ENCODE measurements at regions not wholly inside any gene's neighbourhood (a gene's known extent, or its start where the extent isn't known, plus 50 kb on each side); places are given as distances from the start of the nearest gene placed in this dataset.
"Not testable (repeated sequence)": the region's sequence is repeated elsewhere in the genome, so short reads cannot be mapped to it uniquely, and the experiment has no call there.

- H3F3A ChIP-seq (ENCODE audit: insufficient read depth, low read length, poor library complexity, severe bottlenecking), result no peaks in the 10 kb centered on the region
- no peak for TF ChIP-seq EP300 (conservative IDR thresholded peaks at IDR 0.05; ENCODE audit: poor library complexity, severe bottlenecking)
- no peak for TF ChIP-seq REST (IDR thresholded peaks at IDR 0.05; ENCODE audit: borderline replicate concordance)
- TF ChIP-seq EZH2 (IDR thresholded peaks at IDR 0.05; ENCODE audit: borderline replicate concordance, insufficient read depth, low read length, poor library complexity, severe bottlenecking), result no peak
These were observed 314.0 kb downstream of the PTPRU start for GRCh38 chr1:29550119-29550841.

GRCh38 chr1:29549728-29550118, 313.4 kb downstream of the PTPRU start:
- H3K27me3 ChIP-seq (ENCODE audit: insufficient read depth, low read depth, low read length); H3K27ac ChIP-seq (ENCODE audit: low read length); H3K9ac ChIP-seq (ENCODE audit: low read length); H3K4me3 ChIP-seq (ENCODE audit: low read length); H3K36me3 ChIP-seq (ENCODE audit: insufficient read depth, low read length); H3K4me2 ChIP-seq (ENCODE audit: low read length); H3K9me3 ChIP-seq (ENCODE audit: low read length); H2AFZ ChIP-seq (ENCODE audit: low read depth, low read length); H3K9me2 ChIP-seq (ENCODE audit: insufficient read depth, low read length); H4K20me1 ChIP-seq (ENCODE audit: insufficient read depth); H3F3A ChIP-seq (ENCODE audit: insufficient read depth, low read length, poor library complexity, severe bottlenecking); H3K79me2 ChIP-seq (replicated peaks; ENCODE audit: insufficient read depth, low read length): not testable (repeated sequence)

More at GRCh38 chr1:29550119-29550841, 314.0 kb downstream of the PTPRU start:
- Histone ChIP-seq H3K36me3 (ENCODE audit: insufficient read depth, low read length) (no peaks in the 10 kb centered on the region), H3K27me3 (ENCODE audit: insufficient read depth, low read depth, low read length) (no peaks in the 10 kb centered on the region), H3K4me2 (ENCODE audit: low read length) (no peak overlapping the region), H3K4me3 (ENCODE audit: low read length) (no peak overlapping the region), H3K9me3 (ENCODE audit: low read length) (no peaks in the 10 kb centered on the region), H3K79me2 (replicated peaks; ENCODE audit: insufficient read depth, low read length) (no peaks in the 10 kb centered on the region), H3K27ac (ENCODE audit: low read length) (no peak overlapping the region), H3K9ac (ENCODE audit: low read length) (no peak overlapping the region), H4K20me1 (ENCODE audit: insufficient read depth) (no peaks in the 10 kb centered on the region), H2AFZ (ENCODE audit: low read depth, low read length) (no peak overlapping the region), H3K9me2 (ENCODE audit: insufficient read depth, low read length) (no peaks in the 10 kb centered on the region)

- Histone ChIP-seq H3K27me3 (ENCODE audit: insufficient read depth, low read depth, low read length) (no peaks in the 10 kb centered on the region), H3K4me3 (ENCODE audit: low read length) (no peak overlapping the region), H3K27ac (ENCODE audit: low read length) (no peak overlapping the region), H3K9me2 (ENCODE audit: insufficient read depth, low read length) (no peaks in the 10 kb centered on the region), H3K4me2 (ENCODE audit: low read length) (no peak overlapping the region), H3K36me3 (ENCODE audit: insufficient read depth, low read length) (no peaks in the 10 kb centered on the region), H3K79me2 (replicated peaks; ENCODE audit: insufficient read depth, low read length) (no peaks in the 10 kb centered on the region), H3K9me3 (ENCODE audit: low read length) (no peaks in the 10 kb centered on the region), H3F3A (ENCODE audit: insufficient read depth, low read length, poor library complexity, severe bottlenecking) (no peaks in the 10 kb centered on the region), H4K20me1 (ENCODE audit: insufficient read depth) (no peaks in the 10 kb centered on the region), H3K9ac (ENCODE audit: low read length) (no peak overlapping the region), H2AFZ (ENCODE audit: low read depth, low read length) (no peak overlapping the region)
- TF ChIP-seq POLR2AphosphoS5 (IDR thresholded peaks at IDR 0.05) (no peak), EZH2 (IDR thresholded peaks at IDR 0.05; ENCODE audit: borderline replicate concordance, insufficient read depth, low read length, poor library complexity, severe bottlenecking) (no peak), RAD21 (conservative IDR thresholded peaks at IDR 0.05) (no peak), REST (IDR thresholded peaks at IDR 0.05; ENCODE audit: borderline replicate concordance) (no peak), CTCF (IDR thresholded peaks at IDR 0.05; ENCODE audit: poor library complexity, severe bottlenecking) (no peak), SMC3 (conservative IDR thresholded peaks at IDR 0.05; ENCODE audit: poor library complexity) (no peak), EP300 (conservative IDR thresholded peaks at IDR 0.05; ENCODE audit: poor library complexity, severe bottlenecking) (no peak), TAF1 (IDR thresholded peaks at IDR 0.05; ENCODE audit: low read depth) (no peak), MXI1 (conservative IDR thresholded peaks at IDR 0.05; ENCODE audit: poor library complexity, severe bottlenecking) (no peak)
These were observed 312.7 kb downstream of the PTPRU start for GRCh38 chr1:29549001-29549400.

All from neural cell (in vitro differentiated cells).